GM12801 (cell line): ENCODE measurements at regions not wholly inside any gene's neighbourhood (a gene's known extent, or its start where the extent isn't known, plus 50 kb on each side); places are given as distances from the start of the nearest gene placed in this dataset.

ENCODE experiments used
- TF ChIP-seq, protein P1 (sequence below): IDR thresholded peaks from one replicate; pipeline ENCODE4 v1.5.1; 2011; ENCODE audit warnings: control low read depth; ENCODE audit not compliant: insufficient read length; ENCODE audit errors: extremely low read depth

DNA sequence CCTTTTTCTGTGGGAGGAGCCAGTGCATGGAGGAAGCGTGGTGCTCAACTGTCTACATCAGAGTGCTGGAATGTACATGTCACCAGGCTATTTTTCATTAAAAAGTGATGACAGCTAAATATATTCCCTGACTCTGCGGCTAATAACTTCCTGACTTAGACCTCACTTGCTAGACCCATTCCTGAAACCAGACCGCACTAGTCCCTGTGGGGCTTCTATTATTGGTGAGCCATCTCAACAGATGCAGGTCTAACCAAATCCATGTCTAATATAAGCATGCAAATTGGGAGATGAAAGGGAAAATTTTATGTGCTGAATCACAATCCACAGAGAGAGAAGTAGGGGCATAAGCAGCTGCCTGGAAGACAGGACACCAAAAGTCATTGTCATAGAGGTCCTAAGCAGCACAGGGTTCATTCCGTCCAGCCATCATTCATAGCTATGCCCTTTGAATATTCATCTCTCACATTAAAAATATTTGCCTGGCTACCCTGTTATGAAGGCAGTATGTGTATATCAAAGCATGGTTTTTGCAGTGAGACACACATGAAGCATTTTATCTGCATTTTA is 110.9 kb upstream of the BLID start:
- TF ChIP-seq, protein P1, sequence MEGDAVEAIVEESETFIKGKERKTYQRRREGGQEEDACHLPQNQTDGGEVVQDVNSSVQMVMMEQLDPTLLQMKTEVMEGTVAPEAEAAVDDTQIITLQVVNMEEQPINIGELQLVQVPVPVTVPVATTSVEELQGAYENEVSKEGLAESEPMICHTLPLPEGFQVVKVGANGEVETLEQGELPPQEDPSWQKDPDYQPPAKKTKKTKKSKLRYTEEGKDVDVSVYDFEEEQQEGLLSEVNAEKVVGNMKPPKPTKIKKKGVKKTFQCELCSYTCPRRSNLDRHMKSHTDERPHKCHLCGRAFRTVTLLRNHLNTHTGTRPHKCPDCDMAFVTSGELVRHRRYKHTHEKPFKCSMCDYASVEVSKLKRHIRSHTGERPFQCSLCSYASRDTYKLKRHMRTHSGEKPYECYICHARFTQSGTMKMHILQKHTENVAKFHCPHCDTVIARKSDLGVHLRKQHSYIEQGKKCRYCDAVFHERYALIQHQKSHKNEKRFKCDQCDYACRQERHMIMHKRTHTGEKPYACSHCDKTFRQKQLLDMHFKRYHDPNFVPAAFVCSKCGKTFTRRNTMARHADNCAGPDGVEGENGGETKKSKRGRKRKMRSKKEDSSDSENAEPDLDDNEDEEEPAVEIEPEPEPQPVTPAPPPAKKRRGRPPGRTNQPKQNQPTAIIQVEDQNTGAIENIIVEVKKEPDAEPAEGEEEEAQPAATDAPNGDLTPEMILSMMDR, result no peak

GRCh38 chr11:122224867-122225266 is 108.9 kb upstream of the BLID start:
- TF ChIP-seq, protein P1, result no peak

GRCh38 chr11:122220321-122220720 is 104.3 kb upstream of the BLID start:
- TF ChIP-seq, protein P1, result no peak

DNA sequence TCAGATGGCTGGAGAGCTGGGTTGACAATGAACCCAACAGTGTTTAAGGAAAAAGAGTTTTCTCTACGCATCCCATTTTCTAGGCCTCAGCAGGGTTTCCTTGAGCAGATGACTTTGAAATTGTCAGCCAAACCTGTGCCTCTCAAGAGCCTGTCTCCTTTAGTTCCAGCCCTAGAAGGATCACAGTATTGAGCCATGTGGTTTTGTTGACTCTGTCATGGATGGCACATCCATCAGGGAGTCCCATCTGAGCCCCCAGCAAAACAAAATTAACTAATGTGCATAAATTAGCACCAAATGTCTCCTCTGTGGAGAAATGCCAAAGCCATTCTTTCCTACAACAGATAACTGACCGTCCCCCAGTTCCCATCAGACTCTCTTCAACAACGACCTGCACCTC is 103.8 kb upstream of the BLID start:
- TF ChIP-seq, protein P1, result no peak

DNA sequence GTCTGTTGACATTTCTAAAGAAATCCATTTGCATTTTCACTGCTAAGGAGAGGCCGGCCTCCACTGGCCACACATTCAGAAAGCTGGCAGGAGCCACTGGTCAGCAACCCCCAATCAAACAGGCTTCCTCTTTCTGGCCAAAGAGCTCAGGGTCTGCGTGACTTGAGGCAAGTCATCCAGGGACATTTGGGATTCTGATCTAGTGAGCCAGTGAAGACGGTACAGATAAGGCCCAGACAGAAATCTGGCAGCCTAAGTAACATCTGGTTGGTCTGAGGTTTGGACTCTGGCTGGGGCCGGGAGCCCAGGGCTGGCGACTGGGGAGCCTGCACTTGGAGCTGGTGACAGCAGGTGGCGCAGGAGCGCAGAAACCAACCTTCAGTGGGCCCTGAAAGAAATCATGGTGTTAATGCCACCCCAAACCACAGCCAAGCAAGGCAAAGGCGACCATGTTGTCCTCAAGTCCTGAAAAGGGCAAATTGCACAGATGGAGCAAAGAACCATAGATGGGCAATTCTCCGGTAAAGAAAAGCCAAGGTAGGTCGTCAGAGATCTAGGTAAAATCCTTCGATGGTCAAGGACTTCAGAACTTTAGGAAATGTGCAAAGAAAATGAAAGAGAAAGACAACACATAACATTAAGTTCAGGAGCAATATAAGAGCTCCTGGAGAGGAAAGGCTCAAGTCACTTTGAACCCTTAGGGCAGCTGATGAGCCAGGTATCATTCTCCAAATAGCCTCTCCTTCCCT is 99.4 kb upstream of the BLID start:
- TF ChIP-seq, protein P1, result no peak

DNA sequence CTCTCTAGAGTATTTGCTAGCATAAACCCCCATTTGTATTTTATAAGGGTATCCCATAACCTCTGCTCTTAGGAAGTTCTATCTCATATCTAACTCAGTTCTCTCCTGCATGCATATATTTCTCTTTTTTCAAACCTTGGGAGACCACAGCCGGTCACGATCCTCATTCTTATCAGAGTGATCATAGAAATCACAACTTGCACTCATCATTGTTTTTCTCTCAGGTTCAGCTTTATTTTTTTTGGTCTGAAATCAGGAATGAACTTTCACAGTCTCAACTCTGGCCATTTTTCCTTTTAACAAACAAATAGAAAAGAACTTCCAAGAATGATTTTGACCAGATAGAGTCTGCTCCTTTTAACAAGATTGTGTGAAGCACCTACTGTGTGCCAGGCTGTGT is 98.6 kb upstream of the BLID start:
- TF ChIP-seq, protein P1, result no peak

DNA sequence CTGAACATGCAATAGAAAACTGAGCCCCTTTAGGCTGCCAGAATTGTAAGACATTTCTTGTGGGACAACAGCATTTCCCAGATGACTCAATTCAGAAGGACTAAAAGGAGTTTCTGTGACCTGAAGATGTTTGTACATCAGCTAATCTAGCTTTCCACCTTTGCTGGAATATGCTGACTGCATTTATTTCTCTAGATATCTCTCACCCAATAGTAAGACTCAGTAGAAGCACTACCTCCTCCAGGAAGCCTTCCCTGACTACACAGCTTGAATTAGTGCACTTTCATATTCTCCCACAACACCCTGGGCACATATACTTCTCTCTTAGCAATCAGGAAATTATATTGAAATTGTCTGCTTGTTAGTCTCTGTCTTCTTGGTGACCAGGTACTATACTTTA is 98.1 kb upstream of the BLID start:
- TF ChIP-seq, protein P1, result no peak
